ENCODE measurements at regions not wholly inside any gene's neighbourhood (a gene's known extent, or its start where the extent isn't known, plus 50 kb on each side); places are given as distances from the start of the nearest gene placed in this dataset.

DNA sequence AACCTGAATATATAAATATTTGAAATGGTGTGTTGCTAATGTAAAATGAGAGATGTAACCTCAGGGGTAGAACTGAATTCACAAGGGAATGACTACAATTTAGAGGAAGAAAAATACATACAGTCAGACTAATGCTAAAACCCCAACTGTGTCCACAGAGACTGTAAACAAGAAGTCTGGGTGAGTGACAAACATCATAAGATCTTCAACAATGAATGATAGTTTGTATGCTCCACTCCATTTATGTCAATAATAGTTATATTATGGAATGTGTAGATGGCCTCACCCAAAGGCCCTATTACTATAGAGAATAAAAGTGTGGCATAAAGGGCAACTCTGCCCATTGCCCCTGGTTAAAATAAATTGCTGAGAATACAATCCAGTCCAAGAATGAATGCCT is 102.9 kb downstream of the CETN3 start:
- no peak overlapping the region for H3K4me3 ChIP-seq (ENCODE audit: low read depth, low read length)
- TF ChIP-seq, protein P1, sequence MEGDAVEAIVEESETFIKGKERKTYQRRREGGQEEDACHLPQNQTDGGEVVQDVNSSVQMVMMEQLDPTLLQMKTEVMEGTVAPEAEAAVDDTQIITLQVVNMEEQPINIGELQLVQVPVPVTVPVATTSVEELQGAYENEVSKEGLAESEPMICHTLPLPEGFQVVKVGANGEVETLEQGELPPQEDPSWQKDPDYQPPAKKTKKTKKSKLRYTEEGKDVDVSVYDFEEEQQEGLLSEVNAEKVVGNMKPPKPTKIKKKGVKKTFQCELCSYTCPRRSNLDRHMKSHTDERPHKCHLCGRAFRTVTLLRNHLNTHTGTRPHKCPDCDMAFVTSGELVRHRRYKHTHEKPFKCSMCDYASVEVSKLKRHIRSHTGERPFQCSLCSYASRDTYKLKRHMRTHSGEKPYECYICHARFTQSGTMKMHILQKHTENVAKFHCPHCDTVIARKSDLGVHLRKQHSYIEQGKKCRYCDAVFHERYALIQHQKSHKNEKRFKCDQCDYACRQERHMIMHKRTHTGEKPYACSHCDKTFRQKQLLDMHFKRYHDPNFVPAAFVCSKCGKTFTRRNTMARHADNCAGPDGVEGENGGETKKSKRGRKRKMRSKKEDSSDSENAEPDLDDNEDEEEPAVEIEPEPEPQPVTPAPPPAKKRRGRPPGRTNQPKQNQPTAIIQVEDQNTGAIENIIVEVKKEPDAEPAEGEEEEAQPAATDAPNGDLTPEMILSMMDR (IDR thresholded peaks at IDR 0.05; ENCODE audit: low read depth, low read length): no peak
- DNase-seq (ENCODE audit: low read depth, low spot score): no peak
- in situ Hi-C loops (cut with HindIII; ENCODE audit: low sequenced_read_pairs): no loop called here

DNA sequence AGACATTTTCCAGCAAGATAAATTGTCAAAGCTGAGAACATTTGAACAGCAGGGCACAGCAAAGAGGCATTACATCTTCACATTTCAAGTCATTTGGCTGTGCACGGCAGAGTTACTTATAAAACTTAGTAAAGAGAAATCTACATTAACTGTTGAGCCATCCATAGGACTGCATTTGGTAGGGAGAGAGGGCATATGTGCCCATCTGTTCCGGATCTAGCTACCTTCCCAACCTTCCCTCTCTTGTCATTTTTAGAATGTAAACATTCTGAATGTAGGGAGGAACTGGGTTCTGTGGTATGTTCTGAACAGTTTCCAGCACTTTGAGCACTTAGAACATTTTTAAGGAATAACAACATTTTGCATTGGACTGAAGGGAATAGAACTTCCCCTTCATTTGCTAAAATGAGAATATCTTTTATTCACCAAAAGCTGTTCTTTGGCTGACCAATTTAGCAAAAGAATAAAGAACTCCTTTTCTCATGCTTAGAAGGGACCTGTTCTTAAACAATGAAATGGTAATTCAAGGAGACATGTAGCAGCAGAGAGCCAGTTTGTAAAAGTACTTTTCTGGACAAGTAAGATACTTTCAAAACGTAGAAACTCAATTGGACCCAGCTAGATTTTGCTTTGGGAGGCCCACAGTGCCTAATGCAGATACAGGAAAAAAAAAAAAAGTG is 104.4 kb downstream of the CETN3 start:
- TF ChIP-seq, protein P1 (IDR thresholded peaks at IDR 0.05; ENCODE audit: low read depth, low read length): no peak
- no peak for DNase-seq (ENCODE audit: low read depth, low spot score)
- no peak overlapping the region for H3K4me3 ChIP-seq (ENCODE audit: low read depth, low read length)
- in situ Hi-C loops (cut with HindIII; ENCODE audit: low sequenced_read_pairs): no loop called here

DNA sequence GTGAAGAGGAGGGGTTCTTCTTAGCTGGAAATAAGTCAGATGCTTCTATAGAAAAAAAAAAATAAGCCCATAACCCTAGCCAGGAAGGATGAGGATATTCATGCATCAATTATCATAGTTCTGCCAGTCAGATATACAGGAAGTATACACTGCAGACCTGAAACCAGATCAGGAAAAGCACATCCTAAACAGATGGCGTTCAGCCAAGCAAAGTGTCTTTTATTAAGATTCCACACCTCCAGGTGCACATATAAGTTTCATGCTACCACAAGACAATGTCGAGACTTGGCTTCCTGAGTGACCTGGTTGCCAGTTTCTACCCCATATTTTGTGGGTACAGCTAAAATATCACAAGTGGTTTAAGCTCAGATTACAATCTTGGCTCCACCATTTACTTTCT is 108.3 kb downstream of the CETN3 start:
- DNase-seq (ENCODE audit: low read depth, low spot score): no peak
- in situ Hi-C loops (cut with HindIII; ENCODE audit: low sequenced_read_pairs): no loop called here
- no peak overlapping the region for H3K4me3 ChIP-seq (ENCODE audit: low read depth, low read length)
- TF ChIP-seq, protein P1 (IDR thresholded peaks at IDR 0.05; ENCODE audit: low read depth, low read length): no peak

DNA sequence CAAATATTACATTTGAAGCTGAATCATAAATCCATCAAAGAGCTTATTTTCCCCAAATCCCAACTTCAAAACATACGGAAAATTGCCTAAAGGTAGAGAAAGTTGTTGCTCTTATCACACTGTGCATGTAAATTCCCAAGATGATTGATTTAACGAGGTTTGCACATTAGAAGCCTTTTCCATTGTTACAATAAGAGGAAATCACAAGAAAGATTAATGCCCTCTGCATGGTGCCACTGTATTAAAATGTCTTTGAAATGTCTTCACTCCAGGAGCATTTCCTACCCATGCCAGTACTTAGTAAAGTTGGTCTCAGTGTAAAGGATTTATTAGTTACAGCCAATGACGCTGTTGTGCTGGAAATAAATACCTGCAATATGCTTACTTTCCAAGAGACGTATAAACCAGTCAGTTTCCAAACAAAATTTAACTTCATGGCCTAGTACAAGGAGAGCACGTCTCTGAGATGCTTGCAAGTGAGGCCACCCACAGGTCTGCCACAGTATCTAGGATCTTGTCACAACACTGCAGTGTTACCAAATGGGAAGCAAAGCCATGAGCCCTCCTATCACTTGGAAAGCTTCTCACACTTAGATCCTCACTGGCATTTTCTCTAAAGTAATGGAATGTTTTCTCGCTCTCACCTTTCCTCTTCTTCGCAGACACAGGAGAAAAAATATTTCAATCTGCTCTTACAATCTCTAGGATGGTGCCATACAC is 112.4 kb downstream of the CETN3 start:
- in situ Hi-C loops (cut with HindIII; ENCODE audit: low sequenced_read_pairs): no loop called here
- TF ChIP-seq, protein P1 (IDR thresholded peaks at IDR 0.05; ENCODE audit: low read depth, low read length): no peak
- peak; percentile 12 for DNase-seq (ENCODE audit: low read depth, low spot score)
- H3K4me3 ChIP-seq (ENCODE audit: low read depth, low read length): no peak overlapping the region

DNA sequence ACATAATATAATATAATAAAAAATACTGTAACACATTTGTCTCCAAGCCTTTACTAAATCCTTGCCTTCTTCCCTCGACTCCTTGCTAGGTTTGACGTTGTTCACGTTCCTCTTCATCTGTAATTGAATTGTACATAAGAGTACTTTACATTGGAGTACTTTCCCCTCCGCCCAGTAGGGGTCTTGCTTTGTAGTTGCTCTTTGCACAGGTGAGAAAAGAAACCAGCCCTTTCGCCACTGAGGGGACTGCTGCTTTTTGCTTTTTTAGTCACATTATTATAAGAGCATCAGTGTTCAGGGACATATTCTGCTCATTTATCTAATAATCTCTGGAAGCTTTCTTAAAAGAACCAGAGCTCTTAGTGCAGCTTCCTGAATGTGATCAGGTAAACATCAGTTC is 115.0 kb downstream of the CETN3 start:
- H3K4me3 ChIP-seq (ENCODE audit: low read depth, low read length): no peak overlapping the region
- no peak for DNase-seq (ENCODE audit: low read depth, low spot score)
- TF ChIP-seq, protein P1 (IDR thresholded peaks at IDR 0.05; ENCODE audit: low read depth, low read length): no peak
- in situ Hi-C loops (cut with HindIII; ENCODE audit: low sequenced_read_pairs): no loop called here

DNA sequence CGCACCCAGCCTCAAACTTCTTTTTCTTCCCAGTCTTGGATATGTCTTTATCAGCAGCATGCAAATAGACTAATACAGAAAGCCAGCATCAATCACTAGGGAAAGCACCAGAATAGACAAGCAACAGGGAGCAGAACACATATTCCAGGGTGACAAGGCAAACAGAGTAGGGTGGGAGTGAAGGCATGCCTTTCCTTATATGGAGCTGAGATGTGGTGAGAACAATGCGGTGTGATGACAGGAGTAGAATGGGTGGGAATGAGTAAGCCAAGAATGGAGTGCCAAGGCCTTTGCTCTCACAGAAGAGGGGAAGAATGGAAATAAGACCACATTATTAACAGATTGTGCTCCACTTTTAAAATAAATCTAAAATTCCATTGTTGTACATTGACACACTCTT is 115.6 kb downstream of the CETN3 start:
- DNase-seq (ENCODE audit: low read depth, low spot score): peak; percentile 92
- in situ Hi-C loops (cut with HindIII; ENCODE audit: low sequenced_read_pairs): no loop called here
- TF ChIP-seq, protein P1 (IDR thresholded peaks at IDR 0.05; ENCODE audit: low read depth, low read length): no peak
- H3K4me3 ChIP-seq (ENCODE audit: low read depth, low read length): no peak overlapping the region
